ENCODE measurements at regions not wholly inside any gene's neighbourhood (a gene's known extent, or its start where the extent isn't known, plus 50 kb on each side); places are given as distances from the start of the nearest gene placed in this dataset.

DNA sequence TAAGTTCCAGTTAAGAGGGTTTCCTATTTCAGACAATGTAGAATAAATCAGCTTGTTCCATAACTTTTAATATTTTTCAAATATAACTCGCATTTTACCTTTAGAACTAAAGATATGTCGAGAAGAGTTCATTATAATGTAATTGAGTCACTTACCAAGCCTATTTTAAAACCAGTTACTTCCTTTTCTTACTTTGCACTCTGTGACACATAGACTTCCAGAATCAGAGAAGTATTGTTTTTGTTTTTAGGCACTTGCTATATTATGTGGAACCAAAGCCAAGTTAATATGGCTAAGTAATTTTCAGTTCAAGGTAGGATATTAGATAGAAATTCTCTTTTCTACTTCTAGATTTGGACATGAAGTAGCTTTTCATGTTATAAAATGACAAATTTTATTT is 182.7 kb upstream of the PRPS1L1 start:
- TF ChIP-seq, protein P1, sequence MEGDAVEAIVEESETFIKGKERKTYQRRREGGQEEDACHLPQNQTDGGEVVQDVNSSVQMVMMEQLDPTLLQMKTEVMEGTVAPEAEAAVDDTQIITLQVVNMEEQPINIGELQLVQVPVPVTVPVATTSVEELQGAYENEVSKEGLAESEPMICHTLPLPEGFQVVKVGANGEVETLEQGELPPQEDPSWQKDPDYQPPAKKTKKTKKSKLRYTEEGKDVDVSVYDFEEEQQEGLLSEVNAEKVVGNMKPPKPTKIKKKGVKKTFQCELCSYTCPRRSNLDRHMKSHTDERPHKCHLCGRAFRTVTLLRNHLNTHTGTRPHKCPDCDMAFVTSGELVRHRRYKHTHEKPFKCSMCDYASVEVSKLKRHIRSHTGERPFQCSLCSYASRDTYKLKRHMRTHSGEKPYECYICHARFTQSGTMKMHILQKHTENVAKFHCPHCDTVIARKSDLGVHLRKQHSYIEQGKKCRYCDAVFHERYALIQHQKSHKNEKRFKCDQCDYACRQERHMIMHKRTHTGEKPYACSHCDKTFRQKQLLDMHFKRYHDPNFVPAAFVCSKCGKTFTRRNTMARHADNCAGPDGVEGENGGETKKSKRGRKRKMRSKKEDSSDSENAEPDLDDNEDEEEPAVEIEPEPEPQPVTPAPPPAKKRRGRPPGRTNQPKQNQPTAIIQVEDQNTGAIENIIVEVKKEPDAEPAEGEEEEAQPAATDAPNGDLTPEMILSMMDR (conservative IDR thresholded peaks at IDR 0.05; ENCODE audit: low read length): no peak
- no peak for TF ChIP-seq EZH2phosphoT487 (IDR thresholded peaks at IDR 0.05; ENCODE audit: borderline replicate concordance)
